Activated naive CD4-positive, alpha-beta T cell treated with anti-CD3 and anti-CD28 coated beads for 36 hours (primary cell): ENCODE measurements at regions not wholly inside any gene's neighbourhood (a gene's known extent, or its start where the extent isn't known, plus 50 kb on each side); places are given as distances from the start of the nearest gene placed in this dataset.
"Not testable (repeated sequence)": the region's sequence is repeated elsewhere in the genome, so short reads cannot be mapped to it uniquely, and the experiment has no call there.

Experiments
- CTCF ChIA-PET: fragments of 350-600 bp; sonication (Branson Sonifier 250); formaldehyde crosslinking; loops from one replicate; lab custom pipeline; 2021; ENCODE audit warnings: antibody characterized with exemption; lab: Charles Lee
- DNase-seq: peaks from one replicate; pipeline ENCODE4 v3.0.0-alpha.2; 2020
- H3K27ac Mint-ChIP-seq: one replicate; pipeline ENCODE4 v1.8.0; 2021; ENCODE audit warnings: mild to moderate bottlenecking, mixed read lengths
- H3K27me3 Mint-ChIP-seq: one replicate; pipeline ENCODE4 v1.8.0; 2021; ENCODE audit warnings: low read depth, mixed read lengths
- H3K36me3 Mint-ChIP-seq: one replicate; pipeline ENCODE4 v1.8.0; 2021; ENCODE audit warnings: low read depth, mixed read lengths
- H3K4me1 Mint-ChIP-seq: one replicate; pipeline ENCODE4 v1.8.0; 2021; ENCODE audit warnings: low read depth, mixed read lengths
- H3K4me3 Mint-ChIP-seq: one replicate; pipeline ENCODE4 v1.8.0; 2021; ENCODE audit warnings: mild to moderate bottlenecking, moderate library complexity, mixed read lengths
- H3K9me3 Mint-ChIP-seq: one replicate; pipeline ENCODE4 v1.8.0; 2021; ENCODE audit warnings: mixed read lengths
- intact Hi-C: fragments of 100-400 bp; cut with micrococcal nuclease; formaldehyde crosslinking; loops from one replicate; pipeline ENCODE4 v1.15.1; 2023

DNA sequence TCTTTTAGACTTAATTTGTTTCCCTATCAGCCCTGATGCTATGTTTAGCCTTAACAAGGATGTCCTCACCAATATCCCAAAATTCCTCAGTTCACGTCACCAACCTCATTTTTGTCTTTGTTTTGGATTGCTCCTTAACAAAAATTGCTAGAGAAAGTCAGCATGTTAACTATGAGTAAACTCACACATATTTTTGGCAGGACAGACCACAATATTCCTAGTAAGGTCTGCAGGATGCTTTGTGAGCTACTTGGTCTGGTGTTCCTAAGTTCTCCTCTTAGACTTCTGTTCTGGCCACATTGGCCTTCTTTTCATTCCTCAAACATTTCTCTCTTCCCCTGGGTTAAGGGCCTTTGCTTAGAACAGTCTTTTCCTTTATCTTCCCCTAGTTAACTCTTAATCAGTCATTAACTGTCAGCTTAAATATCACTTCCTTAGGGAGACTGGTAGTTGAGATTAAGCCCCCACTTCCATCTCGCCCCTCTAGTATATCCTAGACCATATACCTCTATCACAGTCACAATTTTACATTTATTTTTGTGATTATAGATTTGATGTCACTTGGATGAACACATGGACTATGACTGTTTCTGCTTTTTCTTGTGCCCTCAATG is 116.2 kb downstream of the ADCYAP1 start:
- Mint-ChIP-seq H3K27me3 (peaks cover 7% of the 10 kb centered on the region), H3K4me1 (no peaks in the 10 kb centered on the region), H3K36me3 (no peaks in the 10 kb centered on the region), H3K27ac (no peak overlapping the region), H3K9me3 (no peaks in the 10 kb centered on the region), H3K4me3 (no peak overlapping the region)
- CTCF ChIA-PET: no interaction called here
- intact Hi-C loops: no loop called here
- no peak for DNase-seq

DNA sequence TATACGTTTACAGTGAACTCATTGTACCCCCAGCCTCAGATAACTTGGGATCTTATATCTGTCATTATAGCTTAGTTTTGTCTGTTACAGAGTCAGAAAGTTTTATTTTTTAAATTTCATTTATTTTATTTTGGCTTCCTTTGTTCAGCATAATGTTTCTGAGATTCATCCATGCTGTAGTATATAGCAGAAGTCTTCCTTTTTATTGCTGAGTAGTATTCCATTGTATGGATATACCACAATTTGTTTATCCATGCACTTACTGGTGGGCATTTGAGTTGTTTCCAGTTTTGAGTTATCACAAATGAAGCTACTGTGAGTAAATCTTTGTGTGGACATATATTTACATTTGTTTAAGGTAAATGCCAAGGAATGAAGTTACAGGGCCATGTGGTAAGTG is 122.3 kb downstream of the ADCYAP1 start:
- CTCF ChIA-PET: no interaction called here
- Mint-ChIP-seq H3K27me3 (peaks cover 2% of the 10 kb centered on the region), H3K36me3 (no peaks in the 10 kb centered on the region), H3K27ac (no peak overlapping the region), H3K9me3 (peaks cover 2% of the 10 kb centered on the region), H3K4me1 (no peaks in the 10 kb centered on the region), H3K4me3 (no peak overlapping the region)
- intact Hi-C loops: no loop called here
- DNase-seq: no peak

DNA sequence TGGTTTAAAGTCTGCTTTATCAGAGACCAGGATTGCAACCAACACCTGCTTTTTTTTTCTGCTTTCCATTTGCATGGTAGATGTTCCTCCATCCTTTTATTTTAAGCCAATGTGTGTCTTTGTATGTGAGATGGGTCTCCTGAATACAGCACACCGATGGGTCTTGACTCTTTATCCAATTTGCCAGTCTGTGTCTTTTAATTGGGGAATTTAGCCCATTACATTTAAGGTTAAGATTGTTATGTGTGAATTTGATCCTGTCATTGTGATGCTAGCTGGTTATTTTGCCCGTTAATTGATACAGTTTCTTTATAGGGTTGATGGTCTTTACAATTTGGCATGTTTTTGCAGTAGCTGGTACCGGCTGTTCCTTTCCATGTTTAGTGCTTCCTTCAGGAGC is 128.4 kb downstream of the ADCYAP1 start:
- H3K27ac Mint-ChIP-seq, H3K4me3 Mint-ChIP-seq, H3K4me1 Mint-ChIP-seq, DNase-seq, H3K9me3 Mint-ChIP-seq, intact Hi-C loops, CTCF ChIA-PET, H3K36me3 Mint-ChIP-seq, H3K27me3 Mint-ChIP-seq: not testable (repeated sequence)

DNA sequence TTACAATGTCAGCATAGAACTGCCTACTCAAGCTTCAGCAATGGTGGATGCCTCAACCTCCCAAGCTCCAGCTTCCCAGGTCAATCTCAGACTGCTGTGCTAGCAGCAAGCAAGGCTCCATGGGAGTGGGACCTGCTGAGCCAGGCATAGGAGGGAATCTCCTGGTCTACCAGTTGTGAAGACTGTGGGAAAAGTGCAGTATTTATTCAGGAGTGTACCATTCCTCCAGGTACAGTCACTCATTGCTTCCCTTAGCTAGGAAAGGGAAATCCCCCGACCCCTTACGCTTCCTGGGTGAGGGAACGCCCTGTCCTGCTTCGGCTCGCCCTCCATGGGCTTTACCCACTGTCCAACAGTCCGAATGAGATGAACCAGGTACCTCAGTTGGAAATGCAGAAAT is 130.3 kb downstream of the ADCYAP1 start:
- no peaks in the 10 kb centered on the region for H3K4me1 Mint-ChIP-seq
- no peaks in the 10 kb centered on the region for H3K36me3 Mint-ChIP-seq
- peaks cover 2% of the 10 kb centered on the region for H3K9me3 Mint-ChIP-seq
- CTCF ChIA-PET: no interaction called here
- no peak overlapping the region for H3K4me3 Mint-ChIP-seq
- H3K27ac Mint-ChIP-seq: no peak overlapping the region
- intact Hi-C loops: no loop called here
- no peaks in the 10 kb centered on the region for H3K27me3 Mint-ChIP-seq
- no peak for DNase-seq

DNA sequence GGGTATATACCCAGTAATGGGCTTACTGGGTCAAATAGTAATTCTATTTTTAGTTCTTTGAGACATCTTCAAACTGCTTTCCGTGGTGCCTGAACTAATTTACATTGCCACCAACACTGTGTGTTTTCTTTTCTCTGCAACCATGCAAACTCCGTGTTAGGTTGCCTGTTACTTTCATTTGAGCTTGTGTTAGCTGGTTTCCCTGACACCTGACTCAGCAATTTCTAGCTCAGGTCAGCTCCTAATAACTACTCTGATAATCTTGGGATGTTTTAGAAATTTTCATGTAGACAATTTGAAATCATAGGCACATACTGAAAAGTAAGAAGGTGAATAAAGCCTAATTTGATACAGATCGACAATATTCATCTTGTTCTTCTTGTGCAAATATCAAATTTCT is 132.3 kb downstream of the ADCYAP1 start:
- no peaks in the 10 kb centered on the region for H3K36me3 Mint-ChIP-seq
- intact Hi-C loops: no loop called here
- no peaks in the 10 kb centered on the region for H3K27me3 Mint-ChIP-seq
- no peaks in the 10 kb centered on the region for H3K4me1 Mint-ChIP-seq
- H3K9me3 Mint-ChIP-seq: peaks cover 2% of the 10 kb centered on the region
- DNase-seq: no peak
- no peak overlapping the region for H3K4me3 Mint-ChIP-seq
- CTCF ChIA-PET: no interaction called here
- H3K27ac Mint-ChIP-seq: no peak overlapping the region

DNA sequence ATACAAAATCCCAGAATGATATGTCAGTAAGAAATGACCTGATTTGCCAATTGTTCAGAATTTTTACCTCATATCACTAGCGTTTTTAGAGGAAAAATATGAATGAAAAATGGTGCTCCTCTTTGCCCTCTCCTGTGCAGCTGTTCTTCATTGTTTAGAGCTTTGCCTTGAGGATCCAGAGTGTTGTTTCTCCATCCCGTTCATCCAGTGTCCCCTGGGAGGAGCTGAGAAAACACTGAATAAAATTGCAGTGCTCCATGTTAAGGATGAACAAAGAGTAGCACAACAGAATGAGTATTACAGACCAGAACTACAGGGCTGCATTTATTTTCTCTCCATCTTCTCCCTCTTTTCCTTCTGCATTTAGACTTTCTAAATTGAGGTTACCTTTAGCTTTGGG is 133.1 kb downstream of the ADCYAP1 start:
- Mint-ChIP-seq H3K27ac (no peak overlapping the region), H3K4me1 (no peaks in the 10 kb centered on the region), H3K4me3 (no peak overlapping the region), H3K27me3 (no peaks in the 10 kb centered on the region), H3K9me3 (no peaks in the 10 kb centered on the region), H3K36me3 (no peaks in the 10 kb centered on the region)
- no peak for DNase-seq
- intact Hi-C loops: no loop called here
- CTCF ChIA-PET: no interaction called here

DNA sequence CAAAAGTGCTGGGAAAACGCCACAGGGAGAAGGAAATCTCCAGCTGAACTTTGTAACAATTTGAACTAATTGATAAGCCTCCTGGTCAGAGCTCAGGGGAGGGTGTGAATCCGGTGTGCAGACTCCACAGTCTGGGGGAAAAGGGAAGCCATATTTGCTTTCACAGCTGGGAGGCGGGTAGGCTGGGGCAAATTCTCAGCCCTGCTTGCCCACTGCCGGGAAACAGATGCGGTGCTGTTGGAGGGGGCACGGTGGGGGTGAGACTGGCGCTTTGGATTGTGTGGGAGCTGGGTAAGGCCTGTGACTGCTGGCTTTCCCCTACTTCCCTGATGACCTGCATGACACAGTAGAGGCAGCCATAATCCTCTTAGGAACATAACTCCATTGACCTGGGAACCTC is 134.8 kb downstream of the ADCYAP1 start:
- Mint-ChIP-seq H3K4me1 (no peaks in the 10 kb centered on the region), H3K36me3 (no peaks in the 10 kb centered on the region), H3K27me3 (no peaks in the 10 kb centered on the region), H3K9me3 (no peaks in the 10 kb centered on the region), H3K27ac (no peak overlapping the region), H3K4me3 (no peak overlapping the region)
- intact Hi-C loops: no loop called here
- DNase-seq: no peak
- CTCF ChIA-PET: interaction anchor here (0.6 kb wide), 1 partner anchor 419 kb away, joined by 3 read pairs; no protein-coding TSS in a partner anchor

DNA sequence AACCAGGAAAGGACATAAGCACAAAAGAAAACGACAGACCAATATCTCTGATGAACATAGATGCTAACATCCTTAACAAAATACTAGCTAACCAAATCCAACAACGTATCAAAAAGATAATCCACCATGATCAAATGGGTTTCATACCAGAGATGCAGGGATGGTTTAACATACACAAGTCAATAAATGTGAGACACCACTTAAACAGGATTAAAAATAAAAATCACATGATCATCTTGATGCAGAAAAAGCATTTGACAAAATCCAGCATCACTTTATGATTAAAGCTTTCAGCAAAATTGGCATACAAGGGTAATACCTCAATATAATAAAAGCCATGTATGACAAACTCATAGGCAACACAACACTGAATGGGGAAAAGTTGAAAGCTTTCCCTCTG is 138.4 kb downstream of the ADCYAP1 start:
- H3K9me3 Mint-ChIP-seq, H3K27ac Mint-ChIP-seq, intact Hi-C loops, H3K36me3 Mint-ChIP-seq, H3K4me1 Mint-ChIP-seq, H3K4me3 Mint-ChIP-seq, DNase-seq, CTCF ChIA-PET, H3K27me3 Mint-ChIP-seq: not testable (repeated sequence)

DNA sequence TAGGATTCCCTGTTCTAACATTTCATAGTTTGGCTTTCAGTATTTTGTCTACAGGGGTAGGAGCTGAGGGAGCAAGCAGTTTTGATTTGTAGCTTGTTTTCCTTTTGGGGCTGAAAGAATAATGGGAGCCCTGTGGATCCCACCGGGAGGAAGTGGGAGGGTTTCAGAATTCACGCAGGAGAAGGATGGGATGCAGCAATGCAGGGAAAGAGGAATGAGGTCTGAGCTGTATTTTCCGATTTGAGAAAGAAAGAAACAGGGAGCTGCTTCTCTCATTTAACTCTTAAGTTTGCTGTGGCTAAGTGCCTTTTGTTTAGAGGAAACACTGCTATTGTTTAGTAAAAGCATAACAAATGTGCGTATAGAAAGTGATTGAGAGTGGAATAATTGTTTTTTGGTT is 141.0 kb downstream of the ADCYAP1 start:
- intact Hi-C loops: no loop called here
- DNase-seq: no peak
- Mint-ChIP-seq H3K27me3 (peaks cover 2% of the 10 kb centered on the region), H3K4me1 (no peaks in the 10 kb centered on the region), H3K27ac (no peak overlapping the region), H3K9me3 (no peaks in the 10 kb centered on the region), H3K36me3 (no peaks in the 10 kb centered on the region), H3K4me3 (no peak overlapping the region)
- CTCF ChIA-PET: no interaction called here

DNA sequence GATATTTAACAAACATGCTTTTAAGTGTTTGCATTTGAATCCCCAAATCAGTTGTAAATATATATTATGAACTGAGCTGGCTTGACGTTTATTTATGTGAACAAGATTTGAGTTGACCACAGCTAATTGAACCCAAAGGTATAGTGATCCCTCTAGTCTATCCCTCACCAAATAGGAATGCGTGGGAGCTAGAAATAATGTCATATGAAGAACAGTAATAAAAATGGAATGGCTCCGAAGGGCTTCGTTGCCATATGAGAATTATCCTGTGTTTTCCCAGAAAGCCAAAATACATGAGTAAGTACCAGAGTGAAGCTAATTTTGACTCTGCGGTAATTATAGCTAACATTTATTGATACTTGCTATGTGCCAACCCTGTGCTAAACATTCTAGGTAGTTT is 142.7 kb downstream of the ADCYAP1 start:
- no peak overlapping the region for H3K27ac Mint-ChIP-seq
- H3K9me3 Mint-ChIP-seq: no peaks in the 10 kb centered on the region
- H3K27me3 Mint-ChIP-seq: peaks cover 2% of the 10 kb centered on the region
- DNase-seq: no peak
- intact Hi-C loops: no loop called here
- no peak overlapping the region for H3K4me3 Mint-ChIP-seq
- CTCF ChIA-PET: no interaction called here
- H3K36me3 Mint-ChIP-seq: no peaks in the 10 kb centered on the region
- no peaks in the 10 kb centered on the region for H3K4me1 Mint-ChIP-seq

DNA sequence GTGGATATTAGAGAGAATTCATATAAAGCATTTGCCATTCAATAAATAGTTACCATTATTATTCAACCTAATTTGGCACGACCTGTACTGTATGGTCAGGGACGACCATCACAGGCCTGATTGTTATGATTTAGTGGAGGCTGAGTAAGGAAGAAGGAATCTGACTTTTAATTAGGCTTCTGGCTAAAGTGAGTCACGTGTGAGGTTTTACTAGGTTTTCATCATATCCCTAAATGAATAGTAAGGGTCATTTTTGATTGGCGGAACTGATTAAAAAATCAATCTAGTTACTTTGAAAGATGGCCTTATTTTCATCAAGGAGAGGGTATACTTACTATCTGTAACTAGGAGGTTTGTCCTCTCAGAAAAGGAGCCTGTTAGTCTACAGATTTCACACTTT is 143.4 kb downstream of the ADCYAP1 start:
- no peak overlapping the region for H3K27ac Mint-ChIP-seq
- H3K4me1 Mint-ChIP-seq: no peaks in the 10 kb centered on the region
- no peaks in the 10 kb centered on the region for H3K36me3 Mint-ChIP-seq
- CTCF ChIA-PET: no interaction called here
- peaks cover 2% of the 10 kb centered on the region for H3K27me3 Mint-ChIP-seq
- no peaks in the 10 kb centered on the region for H3K9me3 Mint-ChIP-seq
- no peak overlapping the region for H3K4me3 Mint-ChIP-seq
- intact Hi-C loops: no loop called here
- no peak for DNase-seq

DNA sequence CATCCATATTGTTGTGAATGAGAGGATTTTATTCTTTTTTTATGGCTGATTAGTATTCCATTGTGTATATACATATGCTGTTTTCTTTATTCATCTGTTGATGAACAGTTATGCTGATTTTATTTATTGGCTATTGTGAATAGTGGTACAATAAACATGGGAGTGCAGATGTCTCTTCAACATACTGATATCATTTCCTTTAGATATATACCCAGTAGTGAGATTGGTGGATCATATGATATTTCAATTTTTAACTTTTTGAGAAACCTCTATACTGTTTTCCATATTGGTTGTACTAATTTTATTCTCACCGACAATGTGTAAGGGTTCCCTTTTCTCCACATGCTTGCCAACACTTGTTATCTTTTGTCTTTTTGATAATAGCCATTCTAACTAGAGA is 144.5 kb downstream of the ADCYAP1 start:
- no peak for DNase-seq
- CTCF ChIA-PET: no interaction called here
- no peaks in the 10 kb centered on the region for H3K9me3 Mint-ChIP-seq
- H3K4me1 Mint-ChIP-seq: no peaks in the 10 kb centered on the region
- H3K4me3 Mint-ChIP-seq: no peak overlapping the region
- peaks cover 2% of the 10 kb centered on the region for H3K27me3 Mint-ChIP-seq
- H3K27ac Mint-ChIP-seq: no peak overlapping the region
- H3K36me3 Mint-ChIP-seq: no peaks in the 10 kb centered on the region
- intact Hi-C loops: no loop called here

DNA sequence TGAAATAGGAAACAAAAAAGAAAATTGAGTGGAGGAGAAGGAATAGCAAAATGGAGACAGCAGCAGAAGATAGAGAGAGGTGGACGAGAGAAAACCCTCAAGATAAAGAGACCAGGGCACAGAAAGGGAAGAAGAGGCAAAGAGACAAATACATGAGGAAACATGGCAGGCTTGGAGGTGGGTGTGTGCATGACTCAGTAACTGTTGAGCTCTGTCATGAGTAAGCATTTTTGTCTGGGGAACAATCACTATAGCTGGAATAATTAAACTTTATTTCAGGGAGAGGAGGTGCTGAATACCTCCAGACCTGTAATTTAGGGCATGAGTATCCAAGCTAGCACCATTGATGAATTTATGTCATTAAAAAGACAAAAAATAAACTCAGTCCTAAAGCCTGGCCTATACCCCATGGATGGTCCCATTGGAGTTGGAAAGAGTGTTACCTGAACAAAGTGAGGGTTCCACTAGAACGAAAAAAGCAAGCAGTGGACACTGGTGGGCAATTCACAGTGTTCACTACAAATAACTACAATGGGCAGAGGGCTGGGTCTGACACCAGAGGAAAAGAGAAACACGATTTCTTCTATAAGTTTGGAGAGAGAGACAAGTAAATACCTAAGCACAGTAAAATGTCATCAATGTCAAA is 145.5 kb downstream of the ADCYAP1 start:
- Mint-ChIP-seq H3K9me3 (no peaks in the 10 kb centered on the region), H3K36me3 (no peaks in the 10 kb centered on the region), H3K4me3 (no peak overlapping the region), H3K27ac (no peak overlapping the region), H3K4me1 (no peaks in the 10 kb centered on the region), H3K27me3 (peaks cover 2% of the 10 kb centered on the region)
- no peak for DNase-seq
- CTCF ChIA-PET: no interaction called here
- intact Hi-C loops: no loop called here
